ENCODE measurements at regions not wholly inside any gene's neighbourhood (a gene's known extent, or its start where the extent isn't known, plus 50 kb on each side); places are given as distances from the start of the nearest gene placed in this dataset.

DNA sequence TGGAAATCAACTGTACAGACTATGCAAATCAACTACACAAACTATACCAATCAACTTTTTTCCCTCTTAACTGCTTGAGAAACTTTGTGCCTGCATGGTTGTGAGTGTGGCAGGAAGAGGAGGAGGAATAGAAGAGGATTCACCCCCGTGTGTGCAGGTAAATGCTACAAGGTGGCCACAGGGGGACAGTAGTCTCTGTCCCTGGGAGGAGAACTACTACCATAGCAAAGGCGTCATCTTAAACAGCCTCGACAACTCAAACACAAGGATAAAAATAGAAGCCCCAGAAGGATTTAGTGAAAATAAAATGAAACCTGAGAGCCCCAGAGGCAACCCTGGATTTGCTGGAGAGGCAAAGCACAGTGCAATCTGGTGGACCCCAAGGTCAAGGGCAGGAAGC is 199.5 kb upstream of the DYNLRB2 start:
- no peak overlapping the region for H3K4me3 ChIP-seq (ENCODE audit: low read depth, low read length)

DNA sequence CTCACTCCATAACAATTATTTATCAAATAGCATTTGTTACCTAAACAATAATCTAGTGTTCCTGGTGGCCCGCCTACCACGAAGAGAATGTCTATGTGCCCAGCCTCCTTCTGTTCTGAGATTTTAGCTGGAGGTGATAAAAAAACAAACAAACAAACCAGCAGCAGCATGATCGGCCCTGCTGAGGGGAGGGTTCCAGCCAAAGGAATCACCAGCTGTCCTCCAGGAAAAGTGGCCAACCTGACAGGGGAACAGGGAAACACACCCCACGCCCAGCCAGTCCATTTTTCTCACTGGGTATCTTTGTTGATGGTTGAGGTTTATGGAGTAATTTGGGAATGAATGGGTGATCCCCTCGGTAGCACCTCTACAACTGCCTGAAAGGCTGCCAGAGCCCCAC is 203.0 kb upstream of the DYNLRB2 start:
- no peak overlapping the region for H3K4me3 ChIP-seq (ENCODE audit: low read depth, low read length)
- no peak for DNase-seq (ENCODE audit: low read depth)
- TF ChIP-seq, protein P1, sequence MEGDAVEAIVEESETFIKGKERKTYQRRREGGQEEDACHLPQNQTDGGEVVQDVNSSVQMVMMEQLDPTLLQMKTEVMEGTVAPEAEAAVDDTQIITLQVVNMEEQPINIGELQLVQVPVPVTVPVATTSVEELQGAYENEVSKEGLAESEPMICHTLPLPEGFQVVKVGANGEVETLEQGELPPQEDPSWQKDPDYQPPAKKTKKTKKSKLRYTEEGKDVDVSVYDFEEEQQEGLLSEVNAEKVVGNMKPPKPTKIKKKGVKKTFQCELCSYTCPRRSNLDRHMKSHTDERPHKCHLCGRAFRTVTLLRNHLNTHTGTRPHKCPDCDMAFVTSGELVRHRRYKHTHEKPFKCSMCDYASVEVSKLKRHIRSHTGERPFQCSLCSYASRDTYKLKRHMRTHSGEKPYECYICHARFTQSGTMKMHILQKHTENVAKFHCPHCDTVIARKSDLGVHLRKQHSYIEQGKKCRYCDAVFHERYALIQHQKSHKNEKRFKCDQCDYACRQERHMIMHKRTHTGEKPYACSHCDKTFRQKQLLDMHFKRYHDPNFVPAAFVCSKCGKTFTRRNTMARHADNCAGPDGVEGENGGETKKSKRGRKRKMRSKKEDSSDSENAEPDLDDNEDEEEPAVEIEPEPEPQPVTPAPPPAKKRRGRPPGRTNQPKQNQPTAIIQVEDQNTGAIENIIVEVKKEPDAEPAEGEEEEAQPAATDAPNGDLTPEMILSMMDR (IDR thresholded peaks at IDR 0.05; ENCODE audit: insufficient read depth, low read depth, low read length, missing control alignments): no peak

More for the DNA sequence above, 199.5 kb upstream of the DYNLRB2 start:
- TF ChIP-seq, protein P1 (IDR thresholded peaks at IDR 0.05; ENCODE audit: insufficient read depth, low read depth, low read length, missing control alignments): no peak
- DNase-seq (ENCODE audit: low read depth): no peak

DNA sequence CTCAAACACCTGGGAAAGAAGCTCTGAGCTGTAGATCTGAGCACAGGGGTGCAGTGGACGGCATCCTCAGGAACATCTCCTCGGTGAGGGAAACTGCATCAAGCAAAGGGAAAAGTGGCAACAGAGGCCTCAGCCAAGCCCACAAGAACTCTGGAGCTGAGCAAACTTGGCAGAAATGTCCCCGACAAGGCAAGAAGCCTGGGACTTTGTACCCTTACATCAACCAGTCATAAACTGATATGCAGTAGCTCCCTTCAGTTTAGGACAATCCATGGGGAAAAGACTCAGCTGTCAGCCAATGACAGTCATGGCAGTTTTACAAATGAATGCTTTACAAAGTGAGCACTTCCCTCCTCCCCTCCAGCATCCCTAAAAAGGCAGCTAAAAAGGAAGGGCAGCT is 210.0 kb upstream of the DYNLRB2 start:
- H3K4me3 ChIP-seq (ENCODE audit: low read depth, low read length): no peak overlapping the region
- no peak for DNase-seq (ENCODE audit: low read depth)
- TF ChIP-seq, protein P1 (IDR thresholded peaks at IDR 0.05; ENCODE audit: insufficient read depth, low read depth, low read length, missing control alignments): no peak

DNA sequence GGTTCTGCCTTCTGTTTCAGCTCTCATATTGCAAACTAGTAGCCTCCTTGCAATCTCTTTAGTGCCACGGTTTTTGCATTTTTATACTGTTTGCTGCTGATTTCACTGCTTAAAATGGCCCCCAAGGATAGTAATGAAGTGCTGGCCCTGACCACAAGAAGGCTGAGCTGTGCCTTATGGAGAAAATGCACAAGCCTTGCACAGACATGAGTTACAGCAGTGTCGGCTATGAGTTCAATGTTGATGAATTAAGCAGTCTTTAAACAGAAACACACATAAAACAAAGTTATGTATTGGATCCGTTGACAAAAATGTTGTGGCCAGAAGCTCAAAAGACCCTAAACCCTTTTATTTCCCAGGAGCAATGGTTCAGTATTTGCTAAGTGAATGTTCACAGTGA is 210.6 kb upstream of the DYNLRB2 start:
- no peak overlapping the region for H3K4me3 ChIP-seq (ENCODE audit: low read depth, low read length)
- DNase-seq (ENCODE audit: low read depth): no peak
- TF ChIP-seq, protein P1 (IDR thresholded peaks at IDR 0.05; ENCODE audit: insufficient read depth, low read depth, low read length, missing control alignments): no peak

DNA sequence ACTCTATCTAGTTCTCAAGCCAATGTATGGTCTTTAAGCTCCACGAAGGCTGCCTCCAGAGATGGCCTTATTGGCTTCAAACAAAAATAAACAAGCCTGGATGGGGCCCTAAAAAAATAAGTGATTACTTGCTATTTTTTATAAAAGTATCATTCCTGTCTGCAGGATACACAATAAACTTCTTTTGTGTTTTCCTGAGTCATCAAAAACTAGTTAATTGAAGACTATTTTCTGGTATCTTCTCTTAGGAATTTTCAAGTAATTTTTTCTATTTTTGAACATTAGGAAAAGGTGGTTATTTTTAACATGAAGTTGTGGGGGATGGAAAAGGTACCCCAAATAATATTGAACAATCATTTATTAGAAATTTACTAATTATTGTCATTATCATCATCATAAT is 213.1 kb upstream of the DYNLRB2 start:
- TF ChIP-seq, protein P1 (IDR thresholded peaks at IDR 0.05; ENCODE audit: insufficient read depth, low read depth, low read length, missing control alignments): no peak
- H3K4me3 ChIP-seq (ENCODE audit: low read depth, low read length): no peak overlapping the region
- DNase-seq (ENCODE audit: low read depth): no peak

DNA sequence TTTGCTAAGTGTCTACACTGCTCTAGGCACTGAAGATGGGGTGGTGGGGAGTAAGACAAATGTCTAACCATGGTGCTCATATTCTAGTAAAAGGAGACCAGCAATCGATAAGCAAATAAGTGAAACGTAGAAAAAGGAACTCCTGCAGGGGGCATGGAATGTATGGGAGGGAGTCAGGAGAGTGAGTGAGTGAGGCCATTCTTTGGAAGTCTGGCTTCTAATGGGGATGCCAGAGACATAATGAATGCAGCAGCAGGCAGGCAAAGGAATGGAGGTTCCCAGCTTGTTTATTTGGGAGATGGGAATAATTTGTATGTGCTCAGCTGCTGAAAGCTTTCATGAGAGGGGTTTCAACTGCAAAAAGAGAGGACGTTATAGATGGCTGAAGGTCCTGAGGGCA is 216.4 kb upstream of the DYNLRB2 start:
- no peak overlapping the region for H3K4me3 ChIP-seq (ENCODE audit: low read depth, low read length)
- TF ChIP-seq, protein P1 (IDR thresholded peaks at IDR 0.05; ENCODE audit: insufficient read depth, low read depth, low read length, missing control alignments): no peak
- no peak for DNase-seq (ENCODE audit: low read depth)

DNA sequence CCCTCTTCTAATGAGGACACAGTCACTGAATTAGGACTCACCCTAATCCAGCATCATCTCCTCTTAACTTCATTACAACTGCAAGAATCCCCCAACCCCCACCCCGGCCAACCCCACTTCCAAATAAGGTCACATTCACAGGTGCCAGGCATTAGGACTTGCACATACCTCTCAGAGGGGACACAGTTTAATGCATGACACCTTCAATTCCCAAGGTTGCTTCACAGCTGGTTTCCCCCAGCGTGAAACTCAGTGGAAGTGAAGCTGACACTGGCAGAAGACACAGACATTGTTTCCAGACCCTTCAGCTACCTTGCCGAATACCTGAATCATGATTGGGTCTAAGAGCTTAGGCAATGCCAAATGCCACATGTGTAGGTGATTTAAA is 217.0 kb upstream of the DYNLRB2 start:
- DNase-seq (ENCODE audit: low read depth): no peak

More for the DNA sequence above, 217.0 kb upstream of the DYNLRB2 start:
- TF ChIP-seq, protein P1 (IDR thresholded peaks at IDR 0.05; ENCODE audit: insufficient read depth, low read depth, low read length, missing control alignments): no peak
- no peak overlapping the region for H3K4me3 ChIP-seq (ENCODE audit: low read depth, low read length)

Data from GM12865 (cell line).